Inflammatory macrophage treated with lipopolysaccharide for 1 hour (primary cell): ENCODE measurements at regions not wholly inside any gene's neighbourhood (a gene's known extent, or its start where the extent isn't known, plus 50 kb on each side); places are given as distances from the start of the nearest gene placed in this dataset.
A peak's percentile ranks its signal among the peaks of the same experiment; 100 is the strongest.

Experiments used
- DNase-seq, 2 donors: peaks; one replicate each; pipeline ENCODE4 v3.0.0-alpha.2; 2020 to 2022

- no peak for DNase-seq
These were observed 54.2 kb downstream of the S1PR1 start for GRCh38 chr1:101290922-101291561.

GRCh38 chr1:101291562-101292380 is 55.0 kb downstream of the S1PR1 start:
- peak; percentile 73 to 78 for DNase-seq

GRCh38 chr1:101293461-101294051 is 56.7 kb downstream of the S1PR1 start:
- DNase-seq: no peak

- no peak for DNase-seq
These were observed 58.4 kb downstream of the S1PR1 start for GRCh38 chr1:101295209-101295608.

- DNase-seq: no peak
These were observed 61.8 kb downstream of the S1PR1 start for GRCh38 chr1:101298663-101299062.

- no peak for DNase-seq
These were observed 62.3 kb downstream of the S1PR1 start for GRCh38 chr1:101299141-101299540.

- DNase-seq: no peak
These were observed 62.9 kb downstream of the S1PR1 start for GRCh38 chr1:101299710-101300109.

GRCh38 chr1:101300916-101301315 is 64.1 kb downstream of the S1PR1 start:
- DNase-seq: no peak

GRCh38 chr1:101301446-101302057 is 64.7 kb downstream of the S1PR1 start:
- DNase-seq: no peak

- DNase-seq: no peak
These were observed 66.2 kb downstream of the S1PR1 start for GRCh38 chr1:101302831-101303511.

GRCh38 chr1:101307985-101308689 is 71.3 kb downstream of the S1PR1 start:
- DNase-seq: no peak

GRCh38 chr1:101308935-101309333 is 72.1 kb downstream of the S1PR1 start:
- DNase-seq: no peak

- peak; percentile 24 to 75 for DNase-seq
These were observed 72.8 kb downstream of the S1PR1 start for GRCh38 chr1:101309334-101310311.

GRCh38 chr1:101310506-101310905 is 73.7 kb downstream of the S1PR1 start:
- no peak for DNase-seq

- DNase-seq: no peak
These were observed 74.5 kb downstream of the S1PR1 start for GRCh38 chr1:101311146-101311920.

- DNase-seq: no peak
These were observed 75.3 kb downstream of the S1PR1 start for GRCh38 chr1:101312147-101312546.

GRCh38 chr1:101313356-101313755 is 76.5 kb downstream of the S1PR1 start:
- DNase-seq: no peak

- peak; percentile 27 to 70 for DNase-seq
These were observed 77.4 kb downstream of the S1PR1 start for GRCh38 chr1:101314244-101314643.

GRCh38 chr1:101316256-101316655 is 79.4 kb downstream of the S1PR1 start:
- no peak for DNase-seq

- no peak for DNase-seq
These were observed 80.0 kb downstream of the S1PR1 start for GRCh38 chr1:101316799-101317198.
